ENCODE measurements at regions not wholly inside any gene's neighbourhood (a gene's known extent, or its start where the extent isn't known, plus 50 kb on each side); places are given as distances from the start of the nearest gene placed in this dataset.

DNA sequence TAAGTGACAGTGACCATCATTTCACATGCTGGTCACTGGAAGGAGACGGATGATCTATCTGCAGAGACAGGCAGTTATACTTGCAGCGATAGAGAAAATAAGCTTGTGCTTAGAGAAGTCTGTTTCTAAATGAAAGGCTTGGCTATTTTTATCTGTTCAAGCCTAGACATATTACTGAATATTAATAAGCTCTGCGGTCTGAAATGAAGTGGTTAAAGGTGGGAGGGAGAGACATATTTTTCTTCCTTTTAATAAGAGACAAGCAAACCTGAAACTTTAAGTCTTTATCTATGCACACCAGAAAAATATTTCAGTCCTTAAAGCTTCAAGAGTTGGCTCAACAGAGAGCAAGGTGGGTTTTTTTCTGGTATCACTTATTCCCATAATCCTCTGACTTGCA is 99.0 kb downstream of the CD200R1L start:
- no TSS peak for BruUV-seq (replicated peaks)
- Histone ChIP-seq H3K9me3 (ENCODE audit: control insufficient read depth in 1 of 2, insufficient read depth in 1 of 2, low read depth in 1 of 2, low read length in 2 of 2) (no peaks in the 10 kb centered on the region), H3K27ac (ENCODE audit: low read depth, low read length) (no peak overlapping the region), H3K36me3 (ENCODE audit: control insufficient read depth in 1 of 2, insufficient read depth in 2 of 2, low read length in 2 of 2) (no peaks in the 10 kb centered on the region), H2AFZ (ENCODE audit: low read depth, low read length, poor library complexity, severe bottlenecking) (no peak overlapping the region), H3K4me3 (replicated peaks in 1 of 2; ENCODE audit: low read depth in 1 of 2, low read length in 2 of 2) (no peak overlapping the region), H3K9ac (ENCODE audit: low read length) (no peak overlapping the region), H3K79me2 (ENCODE audit: insufficient read depth, low read length) (no peaks in the 10 kb centered on the region), H3K27me3 (ENCODE audit: insufficient read depth, low read length) (no peaks in the 10 kb centered on the region), H3K4me1 (ENCODE audit: control insufficient read depth in 1 of 2, insufficient read depth in 2 of 2, low read length in 2 of 2) (no peaks in the 10 kb centered on the region), H3K9me2 (ENCODE audit: insufficient read depth) (no peaks in the 10 kb centered on the region), H3K4me2 (ENCODE audit: low read length) (no peak overlapping the region), H4K20me1 (ENCODE audit: insufficient read depth) (no peaks in the 10 kb centered on the region)
- intact Hi-C loops (cut with micrococcal nuclease): no loop called here
- ATAC-seq (no peak), DNase-seq (ENCODE audit: low read depth, low spot score) (no peak)
- RAD21 ChIA-PET (ENCODE audit: low non-redundant PET in 1 of 2, low total read pairs in 2 of 2, uncharacterized antibody in 2 of 2, unreplicated experiment in 2 of 2): interaction anchor here in 1 of 2 experiments (0.6 kb wide), 1 partner anchor 78 kb away, joined by 3 read pairs; no protein-coding TSS in a partner anchor
- CTCF ChIA-PET: interaction anchor here (2.1 kb wide), 1 partner anchor 12 kb away, joined by 16 read pairs; no protein-coding TSS in a partner anchor
- TF ChIP-seq ZFX (IDR thresholded peaks at IDR 0.05) (no peak), SP1 (IDR thresholded peaks at IDR 0.05; ENCODE audit: low read depth) (no peak), JUND (IDR thresholded peaks at IDR 0.05) (no peak), TCF7L2 (IDR thresholded peaks at IDR 0.05; ENCODE audit: borderline replicate concordance, extremely low read depth, insufficient read depth, insufficient read length) (no peak), EZH2 (IDR thresholded peaks at IDR 0.05) (no peak), CEBPB (IDR thresholded peaks at IDR 0.05; ENCODE audit: low read depth) (no peak), FOSL1 (IDR thresholded peaks at IDR 0.05; ENCODE audit: low read depth) (no peak), EGR1 (IDR thresholded peaks at IDR 0.05; ENCODE audit: low read depth) (no peak), EZH2phosphoT487 (IDR thresholded peaks at IDR 0.05; ENCODE audit: borderline replicate concordance) (no peak)
- TF ChIP-seq, protein P1, sequence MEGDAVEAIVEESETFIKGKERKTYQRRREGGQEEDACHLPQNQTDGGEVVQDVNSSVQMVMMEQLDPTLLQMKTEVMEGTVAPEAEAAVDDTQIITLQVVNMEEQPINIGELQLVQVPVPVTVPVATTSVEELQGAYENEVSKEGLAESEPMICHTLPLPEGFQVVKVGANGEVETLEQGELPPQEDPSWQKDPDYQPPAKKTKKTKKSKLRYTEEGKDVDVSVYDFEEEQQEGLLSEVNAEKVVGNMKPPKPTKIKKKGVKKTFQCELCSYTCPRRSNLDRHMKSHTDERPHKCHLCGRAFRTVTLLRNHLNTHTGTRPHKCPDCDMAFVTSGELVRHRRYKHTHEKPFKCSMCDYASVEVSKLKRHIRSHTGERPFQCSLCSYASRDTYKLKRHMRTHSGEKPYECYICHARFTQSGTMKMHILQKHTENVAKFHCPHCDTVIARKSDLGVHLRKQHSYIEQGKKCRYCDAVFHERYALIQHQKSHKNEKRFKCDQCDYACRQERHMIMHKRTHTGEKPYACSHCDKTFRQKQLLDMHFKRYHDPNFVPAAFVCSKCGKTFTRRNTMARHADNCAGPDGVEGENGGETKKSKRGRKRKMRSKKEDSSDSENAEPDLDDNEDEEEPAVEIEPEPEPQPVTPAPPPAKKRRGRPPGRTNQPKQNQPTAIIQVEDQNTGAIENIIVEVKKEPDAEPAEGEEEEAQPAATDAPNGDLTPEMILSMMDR (IDR thresholded peaks at IDR 0.05 in 2 of 3, conservative IDR thresholded peaks at IDR 0.05 in 1 of 3; ENCODE audit: borderline replicate concordance in 1 of 3, insufficient read depth in 1 of 3, low read depth in 2 of 3, low read length in 2 of 3): no peak
- TF ChIP-seq, protein P2, sequence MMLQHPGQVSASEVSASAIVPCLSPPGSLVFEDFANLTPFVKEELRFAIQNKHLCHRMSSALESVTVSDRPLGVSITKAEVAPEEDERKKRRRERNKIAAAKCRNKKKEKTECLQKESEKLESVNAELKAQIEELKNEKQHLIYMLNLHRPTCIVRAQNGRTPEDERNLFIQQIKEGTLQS (IDR thresholded peaks at IDR 0.05): no peak
- POLR2A ChIA-PET: no interaction called here
